A549 (cell line): ENCODE measurements at regions not wholly inside any gene's neighbourhood (a gene's known extent, or its start where the extent isn't known, plus 50 kb on each side); places are given as distances from the start of the nearest gene placed in this dataset.

ENCODE experiments used
- ATAC-seq, 2 experiments: fragments of 200-7000 bp in 1 of 2; fragments of >200 bp in 1 of 2; cut with Nextera tagmentation in 1 of 2; cut with Tn5 transposase in 1 of 2; 3 replicates each; pipeline versions ENCODE4 v1.8.0 to v1.9.1; 2018 to 2020; ENCODE audit warnings: mild to moderate bottlenecking in 1 of 2, moderate library complexity in 1 of 2
- CTCF ChIA-PET: fragments of 300-600 bp; sonication (Branson Sonifier 250); formaldehyde crosslinking; extraction: SDS; loops from one replicate; lab custom pipeline; 2021; ENCODE audit warnings: antibody characterized with exemption, inconsistent platforms; lab: Yijun Ruan, JAX
- POLR2A ChIA-PET: fragments of 350-600 bp; formaldehyde crosslinking; extraction: SDS; loops from one replicate; lab custom pipeline; 2021; ENCODE audit warnings: antibody characterized with exemption, inconsistent platforms; lab: Yijun Ruan, JAX
- DNase-seq, 2 experiments: peaks; one replicate each; pipeline versions ENCODE4 v3.0.0 to v3.0.0-alpha.2; 2011 to 2016; ENCODE audit warnings: low read depth in 1 of 2, low spot score in 1 of 2
- FAIRE-seq: peaks from 2 replicates; lab custom pipeline; 2011; peaks lifted over from hg19 to GRCh38; lab: Jason Lieb, UNC
- H3K27ac ChIP-seq, 2 experiments: fragments of >200 bp; sonication (Bioruptor Twin); formaldehyde crosslinking; 3 replicates each; pipeline ENCODE4 v1.5.1; 2016 to 2017
- H3K4me1 ChIP-seq: fragments of >200 bp; sonication (Bioruptor Twin); formaldehyde crosslinking; 3 replicates; pipeline ENCODE4 v1.6.1; 2016
- H3K4me2 ChIP-seq: fragments of >200 bp; sonication (Bioruptor Twin); formaldehyde crosslinking; 3 replicates; pipeline ENCODE4 v1.6.1; 2016
- H3K4me3 ChIP-seq: fragments of >200 bp; sonication (Bioruptor Twin); formaldehyde crosslinking; 3 replicates; pipeline ENCODE4 v1.5.1; 2016
- H3K9me3 ChIP-seq: fragments of >200 bp; sonication (Bioruptor Twin); formaldehyde crosslinking; 3 replicates; pipeline ENCODE4 v1.6.1; 2016
- CBX2 ChIP-seq: fragments of 200-600 bp; sonication (generic); IDR thresholded peaks from 2 replicates; pipeline ENCODE4 v1.6.1; 2016; ENCODE audit warnings: low read depth, mild to moderate bottlenecking, borderline replicate concordance
- CBX8 ChIP-seq: fragments of 200-600 bp; sonication (generic); IDR thresholded peaks from 2 replicates; pipeline ENCODE4 v1.6.1; 2016
- EHF ChIP-seq: fragments of 250-450 bp; sonication (Bioruptor Pico); IDR thresholded peaks from 2 replicates; pipeline ENCODE4 v1.5.0; 2020; ENCODE audit warnings: mild to moderate bottlenecking
- EHMT2 ChIP-seq: fragments of 200-600 bp; sonication (generic); IDR thresholded peaks from 2 replicates; pipeline ENCODE4 v1.6.1; 2016; ENCODE audit warnings: antibody characterized with exemption, low read depth, mild to moderate bottlenecking, moderate library complexity
- ESRRA ChIP-seq: fragments of 150-350 bp; IDR thresholded peaks from 2 replicates; pipeline ENCODE4 v1.6.1; 2014; ENCODE audit warnings: mild to moderate bottlenecking, low read length, borderline replicate concordance
- FOSL2 ChIP-seq, 2 experiments: fragments of 450-650 bp in 1 of 2; fragments of >200 bp in 1 of 2; sonication (Bioruptor Twin) in 1 of 2; formaldehyde crosslinking; IDR thresholded peaks; 2 replicates each; pipeline versions ENCODE4 v1.5.0 to v1.6.1; 2016 to 2020; ENCODE audit warnings: mild to moderate bottlenecking in 1 of 2, moderate library complexity in 1 of 2
- HDAC2 ChIP-seq: fragments of 200-600 bp; sonication (generic); IDR thresholded peaks from 2 replicates; pipeline ENCODE4 v1.6.1; 2016
- HES2 ChIP-seq: fragments of >200 bp; sonication (Bioruptor Twin); formaldehyde crosslinking; IDR thresholded peaks from 2 replicates; pipeline ENCODE4 v1.6.1; 2016
- JUN ChIP-seq, 2 experiments: fragments of >200 bp; sonication (Bioruptor Twin); formaldehyde crosslinking; IDR thresholded peaks; 2 replicates in 1 of 2; 3 replicates in 1 of 2; pipeline ENCODE4 v1.6.1; 2016 to 2017
- MAZ ChIP-seq: fragments of 150-350 bp; IDR thresholded peaks from 2 replicates; pipeline ENCODE4 v1.6.1; 2014; ENCODE audit warnings: antibody characterized with exemption, low read depth, low read length, borderline replicate concordance
- MYC ChIP-seq: IDR thresholded peaks from 2 replicates; pipeline ENCODE4 v1.6.1; 2012; ENCODE audit warnings: mild to moderate bottlenecking, inconsistent platforms, low read length, improper control_type of control experiment, borderline replicate concordance
- NPAS2 ChIP-seq: fragments of 250-450 bp; sonication (Bioruptor Pico); IDR thresholded peaks from 2 replicates; pipeline ENCODE4 v1.8.0; 2022; ENCODE audit warnings: mild to moderate bottlenecking, moderate library complexity, borderline replicate concordance
- NR3C1 ChIP-seq: fragments of >200 bp; sonication (Bioruptor Twin); formaldehyde crosslinking; IDR thresholded peaks from 3 replicates; pipeline ENCODE4 v1.6.1; 2017
- PHF8 ChIP-seq: fragments of 200-600 bp; sonication (generic); IDR thresholded peaks from 2 replicates; pipeline ENCODE4 v1.6.1; 2016; ENCODE audit warnings: low read depth, mild to moderate bottlenecking, antibody characterized with exemption, moderate library complexity, borderline replicate concordance
- POLR2AphosphoS2 ChIP-seq: conservative IDR thresholded peaks from 2 replicates; pipeline ENCODE4 v1.6.1; 2012; ENCODE audit warnings: low read length, improper control_type of control experiment, inconsistent platforms
- RARB ChIP-seq: fragments of 250-450 bp; sonication (Bioruptor Pico); IDR thresholded peaks from 2 replicates; pipeline ENCODE4 v1.8.0; 2021; ENCODE audit warnings: mild to moderate bottlenecking, moderate library complexity
- SREBF2 ChIP-seq: fragments of 450-650 bp; IDR thresholded peaks from 2 replicates; pipeline ENCODE4 v1.6.1; 2014; ENCODE audit warnings: mild to moderate bottlenecking, moderate library complexity
- TFCP2L1 ChIP-seq: fragments of 250-450 bp; sonication (Bioruptor Pico); IDR thresholded peaks from 2 replicates; pipeline ENCODE4 v1.5.0; 2021; ENCODE audit warnings: mild to moderate bottlenecking
- ZC3H11A ChIP-seq: fragments of 450-650 bp; IDR thresholded peaks from 2 replicates; pipeline ENCODE4 v1.6.1; 2014; ENCODE audit warnings: antibody characterized with exemption, mild to moderate bottlenecking
- ZNF302 ChIP-seq: fragments of 250-450 bp; sonication (Bioruptor Pico); IDR thresholded peaks from 2 replicates; pipeline ENCODE4 v1.9.0; 2021; ENCODE audit warnings: inconsistent platforms, mild to moderate bottlenecking, moderate library complexity
- WGBS: methylation state at CpG from one replicate; pipeline ENCODE4 v1.1.6; 2017; ENCODE audit errors: missing lambda C conversion rate; 5-methylcytosine and 5-hydroxymethylcytosine counted together
- TF ChIP-seq, protein P1 (sequence below): fragments of 250-450 bp; sonication (Bioruptor Pico); IDR thresholded peaks from 2 replicates; pipeline ENCODE4 v1.5.0; 2021; ENCODE audit warnings: mild to moderate bottlenecking, moderate library complexity, borderline replicate concordance
- TF ChIP-seq, protein P2 (sequence below): fragments of >200 bp; sonication (Bioruptor Twin); formaldehyde crosslinking; IDR thresholded peaks from 3 replicates; pipeline ENCODE4 v1.5.1; 2016
- TF ChIP-seq, protein P3 (sequence below): IDR thresholded peaks from 2 replicates; pipeline ENCODE4 v1.6.1; 2012; ENCODE audit warnings: low read depth, borderline replicate concordance

DNA sequence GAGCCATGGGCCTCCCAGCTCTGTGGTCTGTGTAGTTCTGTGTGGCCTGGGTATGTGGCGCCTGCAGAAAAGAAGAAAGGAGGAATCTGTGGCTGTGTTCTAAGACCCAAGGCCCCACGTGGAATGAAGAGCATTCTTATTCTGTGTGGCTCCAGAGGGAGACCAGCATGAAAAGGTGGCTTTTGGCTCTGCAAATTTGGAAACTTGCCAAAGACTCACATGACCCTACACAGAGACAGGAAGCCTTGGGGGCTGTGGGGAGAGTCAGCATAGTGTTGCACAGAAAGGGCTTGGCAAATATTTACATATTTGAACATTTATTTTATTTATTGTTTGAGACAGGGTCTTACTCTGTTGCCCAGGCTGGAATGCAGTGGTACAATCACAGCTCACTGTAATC is 193.3 kb downstream of the TMEM38B start (continued):
- TF ChIP-seq, protein P1, sequence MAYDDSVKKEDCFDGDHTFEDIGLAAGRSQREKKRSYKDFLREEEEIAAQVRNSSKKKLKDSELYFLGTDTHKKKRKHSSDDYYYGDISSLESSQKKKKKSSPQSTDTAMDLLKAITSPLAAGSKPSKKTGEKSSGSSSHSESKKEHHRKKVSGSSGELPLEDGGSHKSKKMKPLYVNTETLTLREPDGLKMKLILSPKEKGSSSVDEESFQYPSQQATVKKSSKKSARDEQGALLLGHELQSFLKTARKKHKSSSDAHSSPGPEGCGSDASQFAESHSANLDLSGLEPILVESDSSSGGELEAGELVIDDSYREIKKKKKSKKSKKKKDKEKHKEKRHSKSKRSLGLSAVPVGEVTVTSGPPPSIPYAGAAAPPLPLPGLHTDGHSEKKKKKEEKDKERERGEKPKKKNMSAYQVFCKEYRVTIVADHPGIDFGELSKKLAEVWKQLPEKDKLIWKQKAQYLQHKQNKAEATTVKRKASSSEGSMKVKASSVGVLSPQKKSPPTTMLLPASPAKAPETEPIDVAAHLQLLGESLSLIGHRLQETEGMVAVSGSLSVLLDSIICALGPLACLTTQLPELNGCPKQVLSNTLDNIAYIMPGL (CRISPR knock-in tag): no peak

DNA sequence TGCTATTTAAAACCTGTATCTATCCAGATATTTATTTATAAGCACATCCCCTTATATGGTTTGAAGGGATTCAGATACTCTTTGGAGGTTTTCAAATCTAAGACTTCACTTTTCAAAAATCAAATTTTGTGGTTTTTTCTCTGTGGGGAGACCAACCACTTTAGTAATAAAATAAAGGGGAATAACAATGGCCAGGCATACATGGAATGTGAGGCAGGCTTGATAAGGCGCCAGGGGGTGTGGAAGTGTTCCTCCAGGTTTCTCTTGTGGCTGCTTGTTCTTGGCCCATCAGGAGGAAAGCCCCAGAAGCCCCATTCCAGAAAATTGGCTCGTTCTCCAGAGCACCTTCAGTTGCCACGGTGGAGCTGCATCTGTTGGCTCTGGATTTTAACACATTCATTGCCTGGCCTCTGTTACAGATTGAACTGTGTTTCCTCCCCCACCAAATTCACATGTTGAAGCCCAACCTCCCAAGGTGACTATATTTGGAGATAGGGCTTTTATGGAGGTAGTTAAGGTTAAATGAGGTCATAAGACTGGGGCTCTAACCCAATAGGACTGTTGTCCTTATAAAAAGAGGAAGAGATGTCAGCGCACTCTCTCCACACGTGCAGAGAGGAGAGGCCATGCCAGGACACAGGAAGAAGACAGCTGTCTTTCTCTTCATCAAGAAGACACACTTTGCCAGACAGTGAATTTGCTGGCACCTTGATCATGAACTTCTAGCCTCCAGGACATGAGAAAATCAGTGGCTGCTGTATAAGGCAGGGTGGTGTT is 195.9 kb downstream of the TMEM38B start:
- POLR2A ChIA-PET: no interaction called here
- no peak overlapping the region for H3K4me3 ChIP-seq
- H3K9me3 ChIP-seq: no peaks in the 10 kb centered on the region
- TF ChIP-seq EHMT2 (no peak), CBX8 (no peak), MAZ (no peak), EHF (CRISPR knock-in tag) (no peak), ESRRA (no peak), HDAC2 (no peak), MYC (no peak), SREBF2 (no peak), RARB (CRISPR knock-in tag) (no peak), CBX2 (no peak)
- 20% methylated on average over 5 of the region's 5 CpGs for WGBS
- no peak overlapping the region for H3K27ac ChIP-seq
- ATAC-seq (no peak), FAIRE-seq (no peak), DNase-seq (no peak)
- CTCF ChIA-PET: no interaction called here
- H3K4me2 ChIP-seq: no peak overlapping the region
- no peaks in the 10 kb centered on the region for H3K4me1 ChIP-seq

DNA sequence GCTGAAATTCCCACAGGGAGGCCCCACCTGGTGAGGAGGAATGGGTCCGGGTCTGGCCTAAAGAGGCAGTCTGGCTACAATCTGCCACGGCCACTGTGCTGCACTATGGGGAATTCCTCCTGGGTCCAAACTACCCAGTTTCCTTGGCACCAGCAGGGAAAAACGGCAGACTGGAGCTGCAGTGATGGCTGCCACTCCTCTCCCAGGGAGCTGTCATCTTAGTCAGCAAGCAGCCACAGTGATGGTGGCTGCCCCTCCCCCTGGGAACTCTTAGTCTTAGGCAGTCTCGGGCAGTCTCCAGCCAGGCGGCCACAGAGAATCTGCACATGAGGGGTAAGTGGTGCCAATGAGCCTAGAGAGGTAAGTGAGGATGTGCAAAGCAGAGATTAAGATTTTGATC is 205.8 kb downstream of the TMEM38B start:
- H3K4me1 ChIP-seq: no peaks in the 10 kb centered on the region
- H3K27ac ChIP-seq: no peak overlapping the region
- DNase-seq: no peak
- ATAC-seq: no peak
- no peak overlapping the region for H3K4me3 ChIP-seq
- no peak for FAIRE-seq
- TF ChIP-seq POLR2AphosphoS2 (no peak), HES2 (no peak), PHF8 (no peak), TFCP2L1 (CRISPR knock-in tag) (no peak), SREBF2 (no peak), JUN (IDR thresholded peaks at IDR 0.05) (no peak), ZC3H11A (no peak), FOSL2 (IDR thresholded peaks at IDR 0.05) (no peak), FOSL2 (CRISPR knock-in tag; IDR thresholded peaks at IDR 0.05) (no peak), NPAS2 (CRISPR knock-in tag) (no peak), NR3C1 (no peak), ZNF302 (no peak)
- TF ChIP-seq, protein P2, sequence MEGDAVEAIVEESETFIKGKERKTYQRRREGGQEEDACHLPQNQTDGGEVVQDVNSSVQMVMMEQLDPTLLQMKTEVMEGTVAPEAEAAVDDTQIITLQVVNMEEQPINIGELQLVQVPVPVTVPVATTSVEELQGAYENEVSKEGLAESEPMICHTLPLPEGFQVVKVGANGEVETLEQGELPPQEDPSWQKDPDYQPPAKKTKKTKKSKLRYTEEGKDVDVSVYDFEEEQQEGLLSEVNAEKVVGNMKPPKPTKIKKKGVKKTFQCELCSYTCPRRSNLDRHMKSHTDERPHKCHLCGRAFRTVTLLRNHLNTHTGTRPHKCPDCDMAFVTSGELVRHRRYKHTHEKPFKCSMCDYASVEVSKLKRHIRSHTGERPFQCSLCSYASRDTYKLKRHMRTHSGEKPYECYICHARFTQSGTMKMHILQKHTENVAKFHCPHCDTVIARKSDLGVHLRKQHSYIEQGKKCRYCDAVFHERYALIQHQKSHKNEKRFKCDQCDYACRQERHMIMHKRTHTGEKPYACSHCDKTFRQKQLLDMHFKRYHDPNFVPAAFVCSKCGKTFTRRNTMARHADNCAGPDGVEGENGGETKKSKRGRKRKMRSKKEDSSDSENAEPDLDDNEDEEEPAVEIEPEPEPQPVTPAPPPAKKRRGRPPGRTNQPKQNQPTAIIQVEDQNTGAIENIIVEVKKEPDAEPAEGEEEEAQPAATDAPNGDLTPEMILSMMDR: no peak
- TF ChIP-seq, protein P3, sequence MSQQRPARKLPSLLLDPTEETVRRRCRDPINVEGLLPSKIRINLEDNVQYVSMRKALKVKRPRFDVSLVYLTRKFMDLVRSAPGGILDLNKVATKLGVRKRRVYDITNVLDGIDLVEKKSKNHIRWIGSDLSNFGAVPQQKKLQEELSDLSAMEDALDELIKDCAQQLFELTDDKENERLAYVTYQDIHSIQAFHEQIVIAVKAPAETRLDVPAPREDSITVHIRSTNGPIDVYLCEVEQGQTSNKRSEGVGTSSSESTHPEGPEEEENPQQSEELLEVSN: no peak
- H3K9me3 ChIP-seq: no peaks in the 10 kb centered on the region
- H3K4me2 ChIP-seq: no peak overlapping the region
- ChIA-PET POLR2A (no interaction called here), CTCF (interaction anchor here (1.2 kb wide), 1 partner anchor 22 kb away, joined by 3 read pairs; no protein-coding TSS in a partner anchor)
- WGBS: 39% methylated on average over 5 of the region's 5 CpGs
